HG02642 (cell line): ENCODE measurements at regions not wholly inside any gene's neighbourhood (a gene's known extent, or its start where the extent isn't known, plus 50 kb on each side); places are given as distances from the start of the nearest gene placed in this dataset.

ENCODE experiments used
- ATAC-seq: cut with Tn5 transposase; IDR thresholded peaks from one replicate; pipeline ENCODE4 v1.9.1; 2021; ENCODE audit warnings: mild to moderate bottlenecking; ENCODE audit not compliant: unreplicated experiment, poor library complexity

DNA sequence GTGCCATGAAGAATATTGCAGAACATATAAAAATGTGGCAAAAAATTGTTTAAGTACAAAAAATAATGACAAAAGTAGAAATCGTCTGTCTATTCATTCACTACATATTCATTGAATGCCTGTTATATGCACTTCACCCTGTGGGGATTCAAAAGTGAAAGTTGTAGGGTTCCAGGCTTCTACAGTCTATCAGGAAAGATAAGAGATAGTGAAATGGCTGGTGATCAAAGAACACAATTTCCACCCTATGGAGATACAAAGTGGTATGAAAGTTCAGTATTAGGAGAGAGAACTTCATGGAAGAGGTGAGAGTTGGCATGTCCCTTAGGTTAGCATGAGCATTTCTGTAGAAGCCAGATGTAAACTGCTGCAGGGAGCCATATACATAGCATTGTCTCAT is 127.0 kb upstream of the PMFBP1 start:
- no peak for ATAC-seq

DNA sequence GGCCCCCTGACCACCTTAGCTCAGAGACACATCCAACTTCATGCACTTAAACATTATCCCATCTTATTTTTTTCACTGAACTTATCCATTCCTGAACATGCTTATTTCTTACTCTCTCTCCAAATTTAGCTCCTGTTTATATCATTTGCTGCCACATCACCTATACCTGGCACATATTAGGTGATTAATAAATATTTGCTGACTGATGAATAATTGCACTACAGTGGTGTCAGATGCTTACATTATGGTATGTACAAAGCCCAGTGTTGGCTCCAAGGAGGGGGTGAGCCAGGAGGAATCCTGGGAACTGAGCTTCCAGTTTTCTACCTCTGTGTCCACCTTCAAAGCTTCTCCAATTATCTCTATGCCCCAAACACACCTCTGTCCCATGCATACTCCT is 124.0 kb upstream of the PMFBP1 start:
- ATAC-seq = no peak

DNA sequence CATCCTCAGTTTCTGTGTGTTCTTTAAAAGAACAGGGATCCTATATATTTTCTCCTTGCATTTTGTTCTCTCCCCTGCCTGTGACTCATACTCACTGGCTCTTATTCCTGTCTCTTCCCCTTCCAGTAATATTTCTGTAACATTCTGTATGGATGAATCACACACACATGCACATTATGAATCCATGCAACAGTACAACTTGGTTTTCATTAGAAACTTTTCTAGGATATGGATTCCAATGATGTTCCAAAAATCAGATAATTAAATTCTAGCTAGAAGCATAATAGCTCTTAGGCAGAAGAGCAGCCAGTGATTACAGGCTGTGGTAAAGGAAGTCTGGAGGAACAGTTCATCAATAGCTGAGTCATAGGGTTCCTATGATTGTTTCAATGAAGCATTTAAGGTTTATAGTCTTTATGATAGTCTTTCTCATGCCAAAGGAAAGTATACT is 119.6 kb upstream of the PMFBP1 start:
- ATAC-seq = no peak

DNA sequence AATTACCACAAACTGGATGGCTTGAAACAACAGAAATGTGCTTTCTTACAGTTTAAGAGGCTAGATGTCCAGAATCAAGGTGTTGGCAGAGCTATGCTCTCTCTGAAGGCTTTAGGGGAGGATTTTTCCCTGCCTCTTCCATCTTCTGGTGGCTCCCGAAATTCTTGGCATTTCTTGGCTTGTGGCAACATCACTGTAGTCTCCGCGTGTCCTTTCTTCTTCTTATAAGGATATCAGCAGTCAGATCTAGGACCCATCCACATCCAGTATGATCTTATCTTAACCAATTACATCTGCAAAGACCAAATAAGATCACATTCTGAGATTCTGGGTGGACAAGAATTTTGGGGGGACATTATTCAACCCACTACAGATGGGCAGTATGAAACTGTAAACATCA is 119.2 kb upstream of the PMFBP1 start:
- ATAC-seq = no peak

DNA sequence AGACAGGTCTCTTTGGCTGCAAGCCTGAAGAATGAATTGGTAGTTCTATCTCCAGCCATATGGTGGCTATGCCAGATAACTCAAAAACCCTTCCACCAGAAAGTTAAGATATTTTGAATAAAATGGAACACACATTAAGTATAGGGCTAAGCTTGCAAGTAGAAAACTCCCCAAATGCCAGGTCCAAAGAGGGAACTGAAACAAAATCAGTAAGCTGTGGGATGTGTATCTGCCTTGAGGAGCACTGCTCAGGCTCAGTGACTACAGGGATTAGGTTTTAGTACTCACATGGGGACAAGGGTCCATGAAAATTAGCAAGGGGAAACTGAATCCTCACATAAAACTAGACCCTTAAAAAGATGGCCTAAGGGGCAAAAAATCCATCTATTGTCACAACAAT is 115.7 kb upstream of the PMFBP1 start:
- ATAC-seq = no peak

DNA sequence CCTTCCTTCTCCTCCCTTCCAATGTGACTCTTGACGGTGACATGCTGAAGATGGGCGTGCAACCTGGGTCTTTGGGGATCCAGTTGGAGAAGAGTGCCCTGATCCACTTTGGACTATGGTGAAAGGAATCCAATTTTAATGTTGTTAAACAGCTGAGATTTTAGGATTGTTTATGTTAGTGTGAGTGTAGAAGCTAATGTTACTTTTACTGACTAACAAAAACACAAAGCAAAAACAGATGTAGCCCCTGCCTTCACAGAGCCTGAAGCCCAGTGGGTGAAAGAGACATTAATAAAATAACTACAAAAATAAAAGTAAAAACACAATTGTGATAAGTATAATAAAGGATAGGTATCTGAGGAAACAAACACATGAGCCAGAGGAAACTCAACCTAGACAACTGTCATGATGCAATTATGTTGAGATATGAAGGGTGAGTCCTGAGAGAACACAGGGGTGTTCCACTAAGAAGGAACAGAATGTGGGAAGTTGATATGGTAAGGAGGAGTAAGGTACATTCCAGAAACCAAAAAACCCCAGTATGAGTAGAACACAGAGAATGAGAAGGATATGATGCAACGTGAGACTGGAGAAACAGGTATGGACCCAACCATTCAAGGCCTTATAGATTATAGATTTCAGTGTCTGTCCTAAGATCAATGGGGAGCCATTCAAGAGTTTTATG is 115.1 kb upstream of the PMFBP1 start:
- ATAC-seq = no peak

DNA sequence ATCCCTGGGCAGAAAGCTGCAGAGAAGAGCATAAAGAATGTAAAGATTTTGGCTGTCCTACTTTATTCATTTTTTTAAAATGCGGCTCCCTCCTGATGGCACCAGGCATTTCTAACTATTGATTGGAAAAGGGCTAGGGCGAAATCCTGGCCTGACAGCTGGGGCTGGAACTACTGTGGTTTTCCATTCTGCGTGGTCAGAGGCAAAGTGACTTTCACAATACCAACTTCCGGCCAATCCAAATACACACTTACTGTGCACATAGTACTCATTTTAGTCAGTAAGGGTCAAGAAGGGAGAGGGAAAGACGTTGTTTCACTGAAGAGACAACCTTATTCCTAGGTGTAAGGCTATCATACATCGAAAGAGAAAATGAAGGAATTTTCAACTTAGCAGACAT is 113.8 kb upstream of the PMFBP1 start:
- ATAC-seq = no peak

DNA sequence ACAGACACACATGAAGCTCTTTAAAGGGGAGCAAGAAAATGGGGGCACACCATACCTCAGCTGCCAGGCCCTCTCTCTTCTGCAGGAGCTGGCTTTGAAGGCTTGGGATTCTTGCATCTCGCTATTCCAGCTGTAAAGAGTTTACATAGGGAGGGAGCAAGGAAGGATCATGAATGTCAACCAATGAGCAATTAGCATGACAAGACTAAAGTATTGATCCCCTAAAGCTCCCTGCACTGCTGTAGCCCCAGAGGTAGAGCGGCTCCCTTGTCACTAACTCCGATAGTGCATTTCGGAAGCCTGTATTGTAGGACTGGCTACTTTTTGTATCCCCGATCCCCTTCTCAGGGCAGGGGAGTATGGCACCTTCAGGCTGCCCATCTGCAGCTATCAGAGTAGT is 113.4 kb upstream of the PMFBP1 start:
- no peak for ATAC-seq

DNA sequence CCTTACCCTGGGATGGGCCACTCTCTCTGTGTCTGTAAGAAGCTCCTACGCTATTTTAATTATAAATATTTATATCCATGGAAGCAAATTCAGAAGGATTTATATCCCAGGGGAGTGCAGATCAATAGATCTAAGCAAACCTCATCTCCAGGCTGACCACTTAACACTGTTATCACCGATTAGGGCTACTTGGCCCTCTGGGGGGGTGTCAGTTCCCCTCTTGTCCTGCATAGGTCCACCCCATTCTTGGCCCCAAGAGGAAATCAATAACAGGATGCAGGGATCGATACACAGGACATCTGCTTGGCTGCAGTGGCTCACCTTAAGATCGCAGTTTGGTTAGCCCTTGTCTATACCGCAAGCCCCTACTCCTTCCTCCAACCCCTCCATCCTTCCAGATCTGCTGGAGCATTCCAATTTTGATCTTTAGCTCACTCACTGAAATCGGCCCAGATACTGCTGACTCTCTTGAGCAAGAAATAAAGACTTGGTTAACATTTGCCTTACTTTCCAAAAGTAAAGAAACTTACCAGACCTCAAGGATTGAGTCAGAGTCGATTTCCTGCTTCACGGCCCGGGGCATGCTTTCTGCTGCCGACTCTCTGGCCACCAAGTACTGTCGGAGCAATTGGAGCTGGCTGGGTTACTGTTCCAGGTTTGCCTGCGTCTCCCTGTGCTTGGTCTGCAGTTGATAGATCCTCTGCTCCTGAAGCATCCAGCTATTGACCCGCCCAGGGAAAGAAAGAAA is 112.3 kb upstream of the PMFBP1 start:
- no peak for ATAC-seq

DNA sequence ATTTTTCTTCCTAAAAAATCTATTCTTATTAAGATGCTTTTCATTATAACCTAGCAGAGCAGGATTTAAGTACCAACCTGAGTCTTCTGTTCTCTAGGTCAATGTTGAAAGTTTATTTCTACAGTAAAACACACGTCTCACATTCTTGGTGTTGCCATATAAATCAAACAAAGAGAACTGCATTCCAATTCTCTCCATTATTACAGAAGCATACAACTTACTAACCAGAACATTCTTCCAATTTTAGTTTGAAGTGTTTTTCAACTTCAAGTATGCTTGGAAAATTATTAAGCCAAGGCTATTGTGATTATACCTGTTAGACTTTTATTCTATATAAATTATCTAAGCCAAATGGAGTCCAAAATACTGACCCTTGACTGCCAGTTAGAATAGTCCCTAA is 110.4 kb upstream of the PMFBP1 start:
- no peak for ATAC-seq

DNA sequence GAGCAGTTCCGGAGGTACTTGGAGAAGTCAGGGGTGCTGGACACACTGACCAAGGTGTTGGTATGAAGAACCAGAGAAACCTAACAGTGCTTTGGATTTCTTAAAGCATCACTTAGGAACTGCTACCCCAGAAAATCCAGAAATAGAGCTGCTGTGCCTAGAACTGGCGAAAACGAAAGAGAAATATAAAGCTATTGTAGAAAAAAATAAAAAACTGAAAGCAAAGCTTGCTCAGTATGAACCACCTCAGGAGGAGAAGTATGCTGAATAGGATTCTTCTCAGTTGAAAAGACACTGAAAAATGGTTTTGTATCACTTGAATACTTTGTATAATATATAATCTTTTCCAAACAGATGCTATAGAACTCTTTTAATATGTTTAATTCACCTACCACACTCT is 106.3 kb upstream of the PMFBP1 start:
- no peak for ATAC-seq

DNA sequence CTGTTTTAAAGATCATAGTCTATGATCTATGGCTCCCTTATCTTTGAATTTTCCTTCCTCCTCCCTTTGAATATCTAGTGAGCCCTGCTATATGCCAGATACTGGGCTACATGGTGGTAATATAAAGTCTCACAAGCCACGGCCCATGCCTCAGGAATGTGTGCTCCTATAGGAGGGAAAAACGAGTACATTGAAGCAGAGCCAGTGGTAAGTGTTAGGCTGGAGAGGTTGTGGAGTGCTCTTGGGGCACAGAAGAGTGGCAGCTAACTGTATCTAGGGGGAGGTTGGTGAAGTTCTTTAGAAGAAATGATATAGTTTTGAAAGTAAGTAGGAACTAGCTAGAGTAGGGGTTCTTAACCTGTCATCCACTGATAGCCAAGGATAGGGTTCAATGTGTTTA is 105.8 kb upstream of the PMFBP1 start:
- ATAC-seq = no peak

DNA sequence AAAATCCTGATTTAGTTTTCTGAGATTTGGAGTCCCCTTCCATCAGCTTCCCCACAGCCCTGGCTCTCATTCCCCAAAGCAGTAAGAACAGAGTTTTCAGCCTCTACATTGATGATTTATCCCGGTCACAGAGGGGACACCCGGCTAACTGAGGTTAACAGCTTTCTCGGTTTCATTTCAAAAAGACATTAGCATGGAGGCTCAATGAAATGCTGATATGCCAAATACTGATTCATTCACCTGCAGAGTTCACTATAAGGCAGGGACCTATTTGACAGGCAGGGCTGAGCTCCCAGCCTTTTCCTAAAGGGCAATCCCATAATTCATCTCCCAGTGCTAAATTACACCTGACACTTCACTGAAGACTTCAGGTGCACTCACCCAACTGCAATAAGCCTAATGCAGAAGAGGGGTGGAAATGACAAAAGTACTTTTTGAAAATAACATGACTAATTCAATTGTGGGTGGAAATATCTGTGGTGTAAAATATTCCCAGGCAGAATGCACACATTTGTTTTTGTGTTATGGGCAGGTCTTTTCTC is 99.8 kb upstream of the PMFBP1 start:
- no peak for ATAC-seq

DNA sequence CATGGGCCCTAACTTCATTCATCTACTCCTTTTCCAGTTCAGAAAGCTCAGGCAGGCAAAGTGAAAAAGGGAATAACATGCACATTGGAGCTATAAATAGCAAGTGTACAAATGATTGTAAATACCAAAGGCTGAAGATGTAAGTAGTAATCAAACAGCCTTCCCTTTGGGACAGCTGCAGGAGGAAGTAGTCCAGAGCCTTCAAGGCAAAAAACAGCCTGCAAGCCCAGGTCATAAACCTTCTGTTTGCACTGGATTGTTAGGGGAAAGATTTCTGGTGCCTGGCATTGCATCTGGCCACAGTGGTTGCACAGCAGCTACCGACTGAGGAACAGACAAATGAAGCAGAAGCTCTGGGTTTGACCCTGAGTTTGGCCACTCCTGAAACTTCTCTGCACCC is 98.6 kb upstream of the PMFBP1 start:
- ATAC-seq = no peak

DNA sequence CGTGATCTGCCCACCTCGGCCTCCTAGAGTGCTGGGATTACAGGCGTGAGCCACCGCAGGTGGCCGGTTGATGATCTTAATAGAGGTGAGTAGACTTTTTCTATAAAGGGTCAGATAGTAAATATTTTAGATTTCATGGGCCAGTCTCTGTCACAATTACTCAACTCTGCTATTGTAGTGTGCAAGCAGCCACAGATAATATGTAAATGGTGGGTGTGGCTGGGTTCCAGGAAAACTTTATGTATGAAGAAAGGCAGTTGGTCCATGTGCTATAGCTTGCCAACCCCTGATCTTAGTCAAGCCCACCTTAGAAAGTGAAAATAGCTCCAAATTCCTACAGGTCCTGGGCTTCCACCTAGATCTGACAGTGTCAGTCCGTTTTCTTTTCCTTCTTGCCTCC is 94.9 kb upstream of the PMFBP1 start:
- ATAC-seq = no peak

DNA sequence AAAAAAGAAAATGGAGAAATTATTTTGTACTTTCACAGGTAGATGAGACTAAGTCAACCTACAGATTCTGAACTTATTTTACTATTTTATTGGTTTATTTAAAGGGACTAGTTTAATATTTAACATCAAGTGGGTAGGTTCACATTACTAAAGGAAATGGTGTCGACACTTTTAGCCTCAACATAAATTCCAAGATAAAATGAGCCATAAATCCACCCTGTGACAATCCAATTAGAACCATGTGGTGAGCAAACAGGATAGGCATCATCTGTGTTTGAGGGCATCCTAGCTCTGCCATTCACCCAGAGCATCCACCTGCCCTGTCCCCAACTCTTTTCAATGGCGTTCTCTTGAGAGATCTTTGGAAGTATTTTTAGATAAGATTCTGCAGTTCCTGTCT is 92.8 kb upstream of the PMFBP1 start:
- no peak for ATAC-seq

DNA sequence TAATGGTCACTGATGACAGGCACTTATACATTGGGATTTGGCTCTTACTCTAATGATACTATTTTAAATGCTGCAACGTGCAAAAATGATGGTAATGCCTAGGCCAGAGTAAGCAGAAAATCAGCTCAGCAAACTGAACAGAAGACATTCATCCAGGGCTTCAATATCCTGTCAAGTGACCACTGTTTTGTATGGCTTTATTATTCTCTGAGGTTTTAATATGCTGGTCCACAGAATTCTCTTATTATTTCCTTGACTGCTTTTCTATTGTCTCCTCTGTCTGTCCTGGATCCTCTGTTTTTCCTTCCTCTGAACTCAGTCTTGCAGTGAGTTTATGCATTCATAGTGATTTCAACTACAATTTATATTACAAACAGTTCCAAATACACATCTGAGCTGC is 90.8 kb upstream of the PMFBP1 start:
- ATAC-seq = no peak

DNA sequence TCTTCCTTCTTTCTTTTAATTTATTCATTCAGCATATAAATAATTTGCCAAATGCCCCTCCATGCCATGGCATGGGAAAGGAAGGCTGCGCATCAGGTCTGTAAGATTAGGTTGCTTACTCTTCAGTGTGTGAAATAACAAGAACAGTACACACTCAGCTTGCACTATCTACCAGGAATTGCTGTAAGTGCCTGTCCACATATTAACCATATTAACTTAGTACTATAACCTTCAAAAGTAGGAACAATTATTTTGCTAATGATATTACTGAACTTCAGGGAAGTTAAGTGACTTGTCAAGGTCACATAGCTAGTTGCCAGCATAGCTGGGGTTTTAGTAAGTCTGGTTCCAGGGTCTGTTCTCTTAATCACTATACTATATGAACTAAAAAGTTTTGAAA is 89.2 kb upstream of the PMFBP1 start:
- ATAC-seq = no peak

DNA sequence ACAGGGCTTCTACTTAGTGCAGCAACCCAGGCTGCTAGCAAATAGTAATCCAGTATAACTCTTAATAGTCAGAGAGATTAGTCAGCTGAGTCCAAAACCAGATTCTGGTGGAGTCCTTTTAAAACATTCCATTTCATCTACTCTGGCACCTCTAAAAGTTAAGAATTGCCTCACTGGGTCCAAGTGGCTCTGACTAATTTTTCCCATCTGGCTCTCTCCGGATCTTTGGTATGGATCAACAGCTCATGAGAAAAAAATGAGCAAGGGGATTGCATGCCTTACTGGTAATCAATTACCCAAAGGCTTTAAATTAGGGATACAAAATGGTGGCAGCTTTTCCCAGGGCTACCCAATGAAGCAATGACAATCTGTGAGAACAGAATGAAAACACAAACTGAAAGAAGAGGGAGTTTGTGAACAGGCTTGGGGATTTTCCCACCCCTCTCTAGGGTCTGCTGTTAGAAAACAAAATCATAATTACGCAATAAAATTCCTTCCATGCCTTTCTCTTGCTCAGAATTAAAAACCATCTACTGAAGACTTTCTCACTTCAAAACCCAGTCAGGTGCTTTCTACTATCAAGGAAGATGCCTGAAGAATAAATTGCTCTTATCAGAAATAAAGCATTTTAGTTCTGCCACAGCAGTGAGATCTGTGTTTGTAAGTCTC is 84.6 kb upstream of the PMFBP1 start:
- no peak for ATAC-seq

DNA sequence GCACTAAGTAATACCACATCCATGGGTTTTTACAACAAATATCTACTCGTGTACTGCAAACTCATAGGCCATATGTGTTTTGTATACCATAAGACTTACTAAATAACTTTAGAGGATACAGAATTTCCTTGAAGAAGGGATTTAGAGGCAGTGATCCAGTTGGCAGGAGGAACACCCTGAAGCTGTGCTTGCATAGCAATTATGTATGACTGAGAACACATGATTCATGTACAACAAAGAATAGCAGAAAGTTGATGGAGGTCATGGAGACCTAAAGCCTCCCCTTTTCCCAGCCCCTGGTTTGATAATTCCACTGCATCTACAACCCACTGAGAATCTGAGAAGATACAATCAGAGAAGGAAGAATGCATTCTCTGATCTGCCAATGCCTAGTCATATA is 83.8 kb upstream of the PMFBP1 start:
- no peak for ATAC-seq

DNA sequence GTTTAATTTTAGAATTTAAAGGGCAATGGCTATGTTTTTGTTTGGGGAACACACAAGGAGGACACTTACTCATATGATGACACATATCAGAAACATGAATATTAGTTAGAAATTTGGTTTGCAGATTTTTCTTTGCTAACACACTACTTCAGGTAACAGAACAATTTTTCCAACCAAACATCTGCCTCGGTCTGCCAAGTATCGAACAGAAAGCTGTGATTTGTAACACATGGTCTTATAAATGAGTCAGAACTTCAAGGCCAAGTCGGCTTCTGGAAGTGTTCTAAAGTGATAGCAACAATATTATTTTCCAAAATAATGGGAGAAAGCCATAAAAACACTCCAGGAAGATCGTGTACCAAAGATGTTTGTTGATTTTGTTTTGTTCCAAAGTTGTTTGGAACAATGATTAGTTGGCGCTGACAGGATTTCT is 75.9 kb upstream of the PMFBP1 start:
- ATAC-seq = no peak
